ENCODE measurements at regions not wholly inside any gene's neighbourhood (a gene's known extent, or its start where the extent isn't known, plus 50 kb on each side); places are given as distances from the start of the nearest gene placed in this dataset.

DNA sequence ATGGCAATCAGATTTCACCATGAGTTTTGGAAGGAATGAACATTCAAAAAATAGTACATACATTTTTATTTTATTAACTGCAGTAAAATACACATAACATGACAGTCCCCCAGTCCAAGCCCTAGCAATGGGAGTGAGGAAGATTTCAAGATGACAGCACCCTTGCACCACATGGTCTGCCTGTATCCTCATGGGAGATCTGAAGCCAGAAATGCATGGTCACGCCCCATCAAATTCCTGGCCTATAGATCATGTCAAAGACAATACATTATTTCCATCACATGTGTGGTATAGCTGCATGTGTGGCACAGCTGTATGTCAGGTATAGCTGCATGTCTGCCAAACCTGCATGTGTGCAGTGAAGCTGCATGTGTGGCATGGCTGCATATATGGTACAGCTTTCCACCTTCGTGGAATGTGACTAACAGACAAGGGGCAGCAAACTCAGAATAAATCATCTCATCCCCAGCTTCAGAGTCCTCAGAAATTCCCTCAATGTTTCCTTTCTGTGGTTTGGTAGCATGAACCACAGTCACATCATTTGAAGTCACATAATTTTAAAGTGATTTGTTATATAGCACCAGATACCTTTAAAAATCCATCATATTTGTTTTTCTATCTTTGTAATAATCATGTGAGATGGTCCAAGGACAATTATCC lies 518.2 kb upstream of the SOX11 start:
- TF ChIP-seq, protein P1, sequence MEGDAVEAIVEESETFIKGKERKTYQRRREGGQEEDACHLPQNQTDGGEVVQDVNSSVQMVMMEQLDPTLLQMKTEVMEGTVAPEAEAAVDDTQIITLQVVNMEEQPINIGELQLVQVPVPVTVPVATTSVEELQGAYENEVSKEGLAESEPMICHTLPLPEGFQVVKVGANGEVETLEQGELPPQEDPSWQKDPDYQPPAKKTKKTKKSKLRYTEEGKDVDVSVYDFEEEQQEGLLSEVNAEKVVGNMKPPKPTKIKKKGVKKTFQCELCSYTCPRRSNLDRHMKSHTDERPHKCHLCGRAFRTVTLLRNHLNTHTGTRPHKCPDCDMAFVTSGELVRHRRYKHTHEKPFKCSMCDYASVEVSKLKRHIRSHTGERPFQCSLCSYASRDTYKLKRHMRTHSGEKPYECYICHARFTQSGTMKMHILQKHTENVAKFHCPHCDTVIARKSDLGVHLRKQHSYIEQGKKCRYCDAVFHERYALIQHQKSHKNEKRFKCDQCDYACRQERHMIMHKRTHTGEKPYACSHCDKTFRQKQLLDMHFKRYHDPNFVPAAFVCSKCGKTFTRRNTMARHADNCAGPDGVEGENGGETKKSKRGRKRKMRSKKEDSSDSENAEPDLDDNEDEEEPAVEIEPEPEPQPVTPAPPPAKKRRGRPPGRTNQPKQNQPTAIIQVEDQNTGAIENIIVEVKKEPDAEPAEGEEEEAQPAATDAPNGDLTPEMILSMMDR (IDR thresholded peaks at IDR 0.05): no peak
- Histone ChIP-seq H3K27me3 (ENCODE audit: control insufficient read depth in 1 of 2, insufficient read depth in 2 of 2, low read length in 2 of 2) (no peaks in the 10 kb centered on the region), H3K36me3 (ENCODE audit: insufficient read depth, low read length) (no peaks in the 10 kb centered on the region), H3K4me3 (ENCODE audit: low read length) (no peak overlapping the region), H3K27ac (ENCODE audit: low read depth in 1 of 2, low read length in 2 of 2) (no peak overlapping the region), H3K4me1 (ENCODE audit: insufficient read depth, low read length) (no peaks in the 10 kb centered on the region), H3K9me3 (ENCODE audit: control insufficient read depth in 1 of 2, insufficient read depth in 1 of 2, low read length in 2 of 2) (peaks cover 2 to 3% of the 10 kb centered on the region in 2 experiments)
- H3K36me3 Mint-ChIP-seq (ENCODE audit: low read depth): no peaks in the 10 kb centered on the region
- no peak for ATAC-seq (ENCODE audit: poor library complexity)
- no peaks in the 10 kb centered on the region for H3K4me1 Mint-ChIP-seq (ENCODE audit: low read depth)
- H3K27me3 Mint-ChIP-seq: no peaks in the 10 kb centered on the region
- H3K9me3 Mint-ChIP-seq: peaks cover 10% of the 10 kb centered on the region
- no peak for DNase-seq
- POLR2A ChIA-PET: no interaction called here
- CTCF ChIA-PET: no interaction called here
- intact Hi-C loops (cut with DNase I, micrococcal nuclease): no loop called here
- no peak overlapping the region for H3K27ac Mint-ChIP-seq
- H3K4me3 Mint-ChIP-seq: no peak overlapping the region

DNA sequence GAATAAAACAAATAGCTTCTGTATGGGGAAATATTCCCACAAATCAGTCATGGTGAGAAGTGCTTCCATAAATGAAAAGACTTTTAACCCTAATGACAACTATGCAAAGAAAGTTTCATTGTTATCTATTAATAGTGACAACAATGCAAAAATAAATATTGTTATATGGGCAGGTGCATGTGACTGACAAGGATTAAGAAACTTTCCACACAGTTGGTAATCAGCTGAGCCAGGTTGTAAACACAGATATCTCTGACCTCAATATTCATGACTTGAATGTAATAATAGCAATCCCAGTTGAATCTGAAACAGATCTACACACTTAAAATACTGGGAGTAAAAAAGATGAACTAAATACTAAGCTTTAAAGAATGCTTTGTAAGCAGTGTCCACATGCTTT lies 517.0 kb upstream of the SOX11 start:
- POLR2A ChIA-PET: no interaction called here
- TF ChIP-seq, protein P1 (IDR thresholded peaks at IDR 0.05): no peak
- Mint-ChIP-seq H3K4me1 (ENCODE audit: low read depth) (no peaks in the 10 kb centered on the region), H3K4me3 (no peak overlapping the region), H3K9me3 (peaks cover 7% of the 10 kb centered on the region), H3K27me3 (no peaks in the 10 kb centered on the region), H3K36me3 (ENCODE audit: low read depth) (no peaks in the 10 kb centered on the region), H3K27ac (no peak overlapping the region)
- Histone ChIP-seq H3K27ac (ENCODE audit: low read depth in 1 of 2, low read length in 2 of 2) (no peak overlapping the region), H3K4me3 (ENCODE audit: low read length) (no peak overlapping the region), H3K9me3 (ENCODE audit: control insufficient read depth in 1 of 2, insufficient read depth in 1 of 2, low read length in 2 of 2) (peaks cover 2 to 3% of the 10 kb centered on the region in 2 experiments), H3K36me3 (ENCODE audit: insufficient read depth, low read length) (no peaks in the 10 kb centered on the region), H3K27me3 (ENCODE audit: control insufficient read depth in 1 of 2, insufficient read depth in 2 of 2, low read length in 2 of 2) (no peaks in the 10 kb centered on the region), H3K4me1 (ENCODE audit: insufficient read depth, low read length) (no peaks in the 10 kb centered on the region)
- CTCF ChIA-PET: no interaction called here
- no peak for DNase-seq
- ATAC-seq (ENCODE audit: poor library complexity): no peak
- intact Hi-C loops (cut with DNase I, micrococcal nuclease): no loop called here

DNA sequence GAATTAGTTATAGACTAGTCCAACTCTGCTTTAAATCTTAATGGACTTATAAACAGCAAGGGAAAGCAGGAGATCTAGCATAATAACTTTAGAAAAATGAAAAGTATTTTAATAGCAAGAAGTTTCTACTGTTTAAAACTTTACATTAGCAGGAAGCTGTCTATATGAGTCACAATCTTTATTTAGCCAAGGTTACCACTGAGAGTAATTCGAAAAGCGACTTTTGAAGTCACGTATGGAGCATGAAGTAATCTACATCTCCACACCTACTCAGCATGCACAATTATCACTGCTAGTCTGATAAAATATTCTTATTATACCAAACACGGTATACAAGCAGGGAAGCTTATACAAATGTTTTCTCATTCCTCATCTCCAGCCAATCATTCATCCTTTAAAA lies 515.4 kb upstream of the SOX11 start:
- intact Hi-C loops (cut with DNase I, micrococcal nuclease): no loop called here
- Mint-ChIP-seq H3K27ac (no peak overlapping the region), H3K4me1 (ENCODE audit: low read depth) (no peaks in the 10 kb centered on the region), H3K9me3 (peaks cover 6% of the 10 kb centered on the region), H3K36me3 (ENCODE audit: low read depth) (no peaks in the 10 kb centered on the region), H3K27me3 (no peaks in the 10 kb centered on the region), H3K4me3 (no peak overlapping the region)
- DNase-seq: no peak
- Histone ChIP-seq H3K36me3 (ENCODE audit: insufficient read depth, low read length) (no peaks in the 10 kb centered on the region), H3K27ac (ENCODE audit: low read depth in 1 of 2, low read length in 2 of 2) (no peak overlapping the region), H3K4me1 (ENCODE audit: insufficient read depth, low read length) (no peaks in the 10 kb centered on the region), H3K9me3 (ENCODE audit: control insufficient read depth in 1 of 2, insufficient read depth in 1 of 2, low read length in 2 of 2) (peaks cover 2 to 7% of the 10 kb centered on the region in 2 experiments), H3K27me3 (ENCODE audit: control insufficient read depth in 1 of 2, insufficient read depth in 2 of 2, low read length in 2 of 2) (no peaks in the 10 kb centered on the region), H3K4me3 (ENCODE audit: low read length) (no peak overlapping the region)
- CTCF ChIA-PET: no interaction called here
- POLR2A ChIA-PET: no interaction called here
- no peak for ATAC-seq (ENCODE audit: poor library complexity)
- TF ChIP-seq, protein P1 (IDR thresholded peaks at IDR 0.05): no peak

Data from CD4-positive, alpha-beta T cell (primary cell).